Tibial nerve (tissue), 4 donors: ENCODE measurements at regions not wholly inside any gene's neighbourhood (a gene's known extent, or its start where the extent isn't known, plus 50 kb on each side); places are given as distances from the start of the nearest gene placed in this dataset.

ENCODE experiments used
- DNase-seq, 2 donors: peaks; one replicate each; pipeline ENCODE4 v3.0.0-alpha.2; 2019; ENCODE audit warnings: low spot score in 2 of 2
- H3K27ac ChIP-seq, 4 donors: fragments of 200-600 bp; sonication (generic) in 3 of 4; one replicate each; pipeline ENCODE4 v1.5.1; 2017 to 2019; ENCODE audit warnings: mild to moderate bottlenecking in 1 of 4
- H3K27me3 ChIP-seq, 2 donors: fragments of 200-600 bp; sonication (generic) in 1 of 2; one replicate each; pipeline versions ENCODE4 v1.5.1 to v1.6.0; 2017 to 2019
- H3K36me3 ChIP-seq, 3 donors: fragments of 200-600 bp; sonication (generic); one replicate each; pipeline ENCODE4 v1.5.1; 2018 to 2019
- H3K4me1 ChIP-seq, 4 donors: fragments of 200-600 bp; sonication (generic) in 3 of 4; one replicate each; pipeline ENCODE4 v1.5.1; 2017 to 2019
- H3K4me3 ChIP-seq, 4 donors: fragments of 200-600 bp; sonication (generic) in 3 of 4; one replicate each; pipeline ENCODE4 v1.5.1; 2017 to 2019; ENCODE audit warnings: mild to moderate bottlenecking in 1 of 4, moderate library complexity in 1 of 4
- H3K9me3 ChIP-seq, 4 donors: fragments of 200-600 bp; sonication (generic) in 3 of 4; one replicate each; pipeline ENCODE4 v1.5.1; 2017 to 2019
- CTCF ChIP-seq, 5 experiments: fragments of 200-600 bp in 3 of 5; fragments of 450-650 bp in 2 of 5; sonication (generic) in 3 of 5; IDR thresholded peaks; one replicate each; pipeline ENCODE4 v1.5.1; 2016 to 2019; ENCODE audit warnings: antibody characterized with exemption in 5 of 5, mild to moderate bottlenecking in 3 of 5, moderate library complexity in 2 of 5
- EP300 ChIP-seq, 2 donors: sonication (generic); formaldehyde crosslinking; IDR thresholded peaks; one replicate each; pipeline ENCODE4 v1.6.1; 2017; ENCODE audit warnings: antibody characterized with exemption in 2 of 2, mild to moderate bottlenecking in 1 of 2
- POLR2A ChIP-seq, 2 donors: fragments of 450-650 bp; IDR thresholded peaks; one replicate each; pipeline ENCODE4 v1.6.1; 2017; ENCODE audit warnings: antibody characterized with exemption in 2 of 2, mild to moderate bottlenecking in 2 of 2, moderate library complexity in 2 of 2
- WGBS, 2 donors: methylation state at CpG; one replicate each; pipeline ENCODE4 v1.1.5; 2018; 5-methylcytosine and 5-hydroxymethylcytosine counted together

GRCh38 chr1:199704231-199704630 lies 323.3 kb upstream of the NR5A2 start:
- no peak overlapping the region for H3K4me3 ChIP-seq
- no peaks in the 10 kb centered on the region for H3K9me3 ChIP-seq
- DNase-seq = no peak
- TF ChIP-seq EP300 (IDR thresholded peaks at IDR 0.05) = no peak
- TF ChIP-seq POLR2A (IDR thresholded peaks at IDR 0.05) = no peak
- no peak for TF ChIP-seq CTCF (IDR thresholded peaks at IDR 0.05)
- H3K27me3 ChIP-seq = no peaks in the 10 kb centered on the region
- no peaks in the 10 kb centered on the region for H3K4me1 ChIP-seq
- H3K36me3 ChIP-seq = no peaks in the 10 kb centered on the region
- no peak overlapping the region for H3K27ac ChIP-seq

GRCh38 chr1:199705825-199706224 lies 321.7 kb upstream of the NR5A2 start:
- DNase-seq = no peak
- H3K27me3 ChIP-seq = no peaks in the 10 kb centered on the region
- no peak overlapping the region for H3K4me3 ChIP-seq
- peaks cover 0 to 7% (median 0%) of the 10 kb centered on the region in 4 donors for H3K9me3 ChIP-seq
- no peak overlapping the region for H3K27ac ChIP-seq
- TF ChIP-seq POLR2A (IDR thresholded peaks at IDR 0.05) = no peak
- TF ChIP-seq CTCF (IDR thresholded peaks at IDR 0.05) = no peak
- no peak for TF ChIP-seq EP300 (IDR thresholded peaks at IDR 0.05)
- H3K36me3 ChIP-seq = no peaks in the 10 kb centered on the region
- H3K4me1 ChIP-seq = no peaks in the 10 kb centered on the region

GRCh38 chr1:199706826-199707606 lies 320.5 kb upstream of the NR5A2 start:
- Histone ChIP-seq H3K27ac (no peak overlapping the region), H3K4me3 (no peak overlapping the region), H3K9me3 (peaks cover 0 to 19% (median 0%) of the 10 kb centered on the region in 4 donors), H3K27me3 (no peaks in the 10 kb centered on the region), H3K36me3 (no peaks in the 10 kb centered on the region), H3K4me1 (no peaks in the 10 kb centered on the region)
- DNase-seq = no peak
- TF ChIP-seq CTCF (IDR thresholded peaks at IDR 0.05) = no peak
- 89 to 94% methylated on average over 5 of the region's 5 CpGs for WGBS, 2 donors

GRCh38 chr1:199710974-199711373 lies 316.5 kb upstream of the NR5A2 start:
- Histone ChIP-seq H3K27me3 (no peaks in the 10 kb centered on the region), H3K27ac (no peak overlapping the region), H3K4me1 (no peaks in the 10 kb centered on the region), H3K36me3 (no peaks in the 10 kb centered on the region), H3K4me3 (no peak overlapping the region), H3K9me3 (peaks cover 0 to 26% (median 0%) of the 10 kb centered on the region in 4 donors)
- no peak for DNase-seq
- TF ChIP-seq EP300 (IDR thresholded peaks at IDR 0.05) (no peak), CTCF (IDR thresholded peaks at IDR 0.05) (no peak), POLR2A (IDR thresholded peaks at IDR 0.05) (no peak)
- 85 to 93% methylated on average over 2 of the region's 2 CpGs for WGBS, 2 donors

- Histone ChIP-seq H3K36me3 (no peaks in the 10 kb centered on the region), H3K27ac (no peak overlapping the region), H3K4me3 (no peak overlapping the region), H3K27me3 (no peaks in the 10 kb centered on the region), H3K4me1 (no peaks in the 10 kb centered on the region), H3K9me3 (peaks cover 0 to 10% (median 0%) of the 10 kb centered on the region in 4 donors)
- no peak for TF ChIP-seq POLR2A (IDR thresholded peaks at IDR 0.05)
- no peak for TF ChIP-seq CTCF (IDR thresholded peaks at IDR 0.05)
- no peak for TF ChIP-seq EP300 (IDR thresholded peaks at IDR 0.05)
- 83 to 98% methylated on average over 1 of the region's 1 CpG for WGBS, 2 donors
- DNase-seq = no peak
These were observed 310.8 kb upstream of the NR5A2 start for GRCh38 chr1:199716729-199717128.
